ENCODE measurements at regions not wholly inside any gene's neighbourhood (a gene's known extent, or its start where the extent isn't known, plus 50 kb on each side); places are given as distances from the start of the nearest gene placed in this dataset.
"Not testable (repeated sequence)": the region's sequence is repeated elsewhere in the genome, so short reads cannot be mapped to it uniquely, and the experiment has no call there.

DNA sequence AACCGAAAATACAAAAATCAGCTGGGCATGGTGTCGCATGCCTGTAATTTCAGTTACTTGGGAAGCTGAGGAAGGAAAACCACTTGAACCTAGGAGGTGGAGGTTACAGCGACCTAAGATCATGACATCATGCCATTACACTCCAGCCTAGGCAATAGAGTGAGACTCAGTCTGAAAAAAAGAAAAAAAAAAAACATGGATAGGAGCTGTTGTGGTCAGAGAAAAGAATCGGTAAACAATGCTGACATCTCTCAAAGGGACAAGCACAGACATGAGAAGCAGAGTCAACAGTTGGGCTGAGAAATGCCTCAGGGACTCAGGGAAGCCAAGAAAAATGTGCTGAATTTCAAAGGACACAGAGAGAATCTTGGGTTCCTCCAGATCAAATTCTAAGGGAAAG, 236.9 kb upstream of the USP9Y start:
- DNase-seq = no peak

DNA sequence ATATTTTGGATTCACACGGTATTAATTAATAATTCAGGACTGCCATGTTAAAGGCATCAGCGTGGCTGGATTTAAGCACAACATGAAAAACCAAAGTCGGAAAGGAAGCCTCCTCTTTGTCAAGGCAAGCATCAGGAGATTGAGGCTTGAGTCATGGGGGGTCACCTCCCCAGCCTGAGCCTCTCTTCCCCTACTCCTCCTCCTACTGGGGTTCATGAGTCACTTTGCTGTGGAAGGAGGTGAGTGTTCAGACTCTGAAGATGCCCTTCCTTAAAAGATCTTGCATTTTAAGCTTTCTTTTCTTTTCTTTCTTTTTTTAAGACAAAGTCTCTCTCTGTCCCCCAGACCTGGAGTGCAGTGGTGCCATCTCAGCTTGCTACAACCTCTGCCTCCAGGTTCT, 235.3 kb upstream of the USP9Y start:
- no peak for DNase-seq

DNA sequence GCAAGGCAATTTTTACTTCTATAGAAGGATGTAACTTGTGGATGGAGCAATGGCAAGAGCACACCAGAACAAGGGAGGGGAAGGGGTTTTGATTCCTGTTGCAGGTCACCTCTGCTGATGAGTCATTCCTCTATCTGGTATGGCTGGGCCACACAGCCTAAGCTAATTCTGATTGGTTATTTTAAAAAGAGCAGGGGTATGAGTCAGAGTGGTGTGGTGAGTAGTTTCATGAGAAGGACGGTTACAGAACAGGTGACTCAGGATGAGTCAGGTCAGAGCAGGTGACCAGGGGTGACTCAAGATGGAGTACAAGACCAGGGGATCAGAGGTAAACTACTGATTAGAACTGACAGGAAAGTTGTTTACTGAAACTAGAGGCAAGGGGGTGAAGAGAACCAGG, 231.9 kb upstream of the USP9Y start:
- DNase-seq = no peak

DNA sequence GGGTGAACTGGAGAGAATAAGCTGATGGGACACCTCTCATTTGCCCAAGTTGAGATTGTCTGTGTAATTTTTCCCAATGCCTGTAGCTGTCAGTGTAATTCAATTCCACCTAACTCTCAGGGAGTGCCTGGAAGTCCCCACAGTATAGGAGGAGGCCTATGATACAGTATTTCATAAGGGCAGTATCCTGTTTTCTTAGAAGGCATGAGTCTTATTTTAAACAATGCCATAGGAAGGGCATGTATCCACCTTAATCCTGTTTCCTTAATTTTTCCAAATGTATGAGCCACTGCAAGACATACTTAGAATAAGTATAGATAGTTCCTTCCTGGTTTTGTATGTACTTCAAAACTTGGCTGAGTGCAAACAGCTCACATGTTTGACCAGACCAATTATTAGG, 226.6 kb upstream of the USP9Y start:
- DNase-seq = no peak

DNA sequence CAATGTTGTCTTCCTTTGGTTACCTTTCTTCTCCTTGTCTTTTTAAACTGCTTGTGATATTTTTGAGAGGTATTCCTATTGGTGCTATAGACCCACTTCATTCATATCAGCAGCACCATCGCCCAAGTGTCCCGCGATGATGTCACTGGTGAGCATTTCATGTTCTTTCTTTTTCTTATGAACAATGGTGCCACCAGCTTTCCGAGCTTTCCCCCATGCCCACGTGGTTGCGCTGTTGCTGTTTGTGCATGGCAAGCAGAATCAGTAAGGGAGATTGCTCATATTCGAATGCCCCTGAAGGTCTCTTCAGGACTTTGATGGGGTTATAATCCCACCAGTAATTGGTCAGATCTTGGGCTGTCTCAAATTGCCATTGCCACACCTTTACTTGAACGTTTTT, 221.6 kb upstream of the USP9Y start:
- no peak for DNase-seq

DNA sequence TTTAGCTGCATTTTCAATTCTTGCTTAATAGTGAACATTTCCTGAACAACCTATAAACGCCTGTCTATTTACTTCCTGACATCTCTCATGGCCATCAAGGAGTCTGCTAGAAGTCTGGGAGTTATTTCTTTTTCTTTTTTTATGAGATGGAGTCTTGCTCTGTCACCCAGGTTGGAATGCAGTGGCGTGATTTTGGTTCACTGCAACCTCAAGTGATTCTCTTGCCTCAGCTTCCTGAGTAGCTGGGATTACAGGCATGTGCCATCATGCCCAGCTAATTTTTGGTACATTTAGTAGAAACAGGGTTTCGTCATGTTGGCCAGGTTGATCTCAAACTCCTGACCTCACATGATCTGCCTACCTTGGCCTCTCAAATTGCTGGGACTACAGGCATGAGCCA, 217.6 kb upstream of the USP9Y start:
- DNase-seq = no peak

DNA sequence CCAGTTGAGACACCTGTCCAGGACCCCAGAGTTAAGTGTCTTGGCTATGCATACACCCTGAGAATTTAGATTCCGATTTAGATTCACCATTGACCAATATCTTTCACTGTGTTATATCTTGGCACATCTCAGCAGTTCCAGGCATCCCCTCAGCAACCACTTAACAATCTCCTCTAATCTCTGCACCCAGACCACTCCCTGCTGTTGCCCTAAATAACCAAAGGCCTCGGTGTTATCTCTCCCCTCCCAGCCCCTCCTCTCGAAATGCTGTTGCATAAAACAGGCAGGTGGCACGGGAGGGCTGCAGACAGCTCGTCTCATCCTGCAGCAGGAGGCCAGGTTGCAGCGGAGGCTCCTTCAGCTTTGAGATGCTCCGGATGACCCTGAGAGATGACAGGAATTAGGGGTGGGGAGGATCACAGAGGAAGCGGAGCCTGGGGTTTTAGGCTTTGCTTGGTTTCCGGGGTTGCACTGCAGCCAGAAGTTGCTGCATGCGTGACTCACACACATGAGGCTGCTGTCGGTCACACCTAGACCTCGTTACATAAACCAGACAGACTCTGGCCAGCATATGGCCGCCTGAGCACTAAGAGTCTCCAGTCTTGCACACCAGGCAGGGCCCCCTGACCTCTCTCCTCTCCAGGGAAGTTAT, 210.3 kb upstream of the USP9Y start:
- no peak for DNase-seq

DNA sequence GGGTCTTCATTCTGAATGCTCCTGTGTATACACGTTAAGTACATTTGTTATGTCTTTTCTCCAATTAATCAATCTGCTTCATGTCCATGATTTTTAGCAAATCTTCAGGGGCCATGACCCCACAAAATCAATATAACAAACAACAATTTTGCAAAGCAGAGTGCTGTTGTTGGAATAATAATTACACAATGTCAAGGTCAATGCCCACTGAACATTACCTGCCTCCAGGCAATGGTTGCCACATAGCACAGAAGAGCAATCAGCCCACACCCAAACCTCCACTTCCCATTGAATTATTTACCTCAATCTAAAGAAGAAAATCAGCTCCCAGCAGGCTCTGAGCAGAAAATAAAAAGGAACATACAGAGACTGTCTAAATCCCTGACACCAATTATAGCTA, 208.8 kb upstream of the USP9Y start:
- DNase-seq = no peak

DNA sequence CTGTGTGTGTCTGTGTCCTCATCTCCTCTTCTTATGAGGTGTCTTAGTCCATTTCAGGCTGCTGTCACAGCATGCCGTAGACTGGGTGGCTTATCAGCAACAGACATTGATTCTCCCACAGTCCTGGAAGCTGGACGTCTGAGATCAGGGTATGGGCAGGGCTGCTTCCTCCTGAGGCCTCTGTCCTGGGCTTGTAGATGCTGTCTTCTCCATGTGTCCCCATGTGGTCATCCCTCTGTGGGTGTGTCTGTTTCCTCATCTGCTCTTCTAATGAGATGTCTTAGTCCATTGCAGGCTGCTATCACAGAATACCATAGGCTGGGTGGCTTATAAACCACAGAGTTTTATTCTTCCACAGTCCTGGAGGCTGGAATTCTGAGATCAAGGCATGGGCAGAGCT, 205.0 kb upstream of the USP9Y start:
- DNase-seq = no peak

DNA sequence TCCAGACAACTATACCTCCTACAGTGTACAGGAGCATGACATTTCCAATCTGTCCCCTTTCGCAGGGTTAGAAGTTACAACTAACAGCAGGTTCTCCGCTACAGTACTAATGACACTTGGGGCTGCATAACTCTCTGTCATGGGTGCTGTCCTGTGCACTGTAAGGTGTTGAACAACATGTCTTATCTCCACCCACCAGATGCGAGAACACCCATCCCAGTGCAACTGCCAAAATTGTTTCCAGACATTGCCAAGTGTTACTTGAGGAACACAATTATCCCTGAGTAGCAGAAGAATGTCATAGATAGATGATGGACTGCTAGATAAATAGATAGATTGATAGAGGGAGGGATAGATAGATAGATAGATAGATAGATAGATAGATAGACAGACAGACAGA, 200.9 kb upstream of the USP9Y start:
- no peak for DNase-seq

DNA sequence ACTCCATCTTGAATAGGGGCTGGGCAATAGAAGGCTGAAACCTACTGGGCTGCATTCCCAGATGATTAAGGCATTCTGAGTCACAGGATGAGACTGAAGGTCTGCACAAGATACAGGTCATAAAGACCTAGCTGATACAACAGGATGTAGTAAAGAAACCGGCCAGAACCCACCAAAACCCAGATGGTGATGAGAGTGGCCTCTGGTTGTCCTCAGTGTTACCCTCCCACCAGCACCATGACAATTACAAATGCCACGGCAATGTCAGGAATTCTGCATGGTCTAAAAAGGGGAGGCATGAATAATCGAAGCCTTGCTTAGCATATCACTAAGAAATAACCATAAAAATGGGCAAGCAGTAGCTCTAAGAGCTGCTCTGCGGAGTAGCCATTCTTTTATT, 197.0 kb upstream of the USP9Y start:
- not testable (repeated sequence) for DNase-seq

DNA sequence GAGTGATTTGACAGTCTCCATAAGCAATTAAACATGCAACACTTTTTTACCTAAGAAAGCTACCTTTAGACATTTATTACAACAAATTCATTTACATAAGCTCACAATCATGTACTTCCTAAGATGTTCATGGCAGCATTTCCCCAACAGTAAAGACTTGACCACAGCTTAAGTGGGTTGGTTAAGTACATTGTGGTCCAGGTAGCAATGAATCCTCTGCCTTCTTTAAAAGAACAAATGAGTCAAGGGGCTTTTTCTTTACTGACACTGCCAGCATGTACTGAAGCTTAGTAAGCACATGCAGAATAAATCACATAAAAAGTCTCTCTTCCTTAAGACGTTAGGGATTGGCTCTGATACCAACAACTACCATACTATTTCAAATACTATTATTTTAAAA, 183.7 kb upstream of the USP9Y start:
- no peak for DNase-seq

DNA sequence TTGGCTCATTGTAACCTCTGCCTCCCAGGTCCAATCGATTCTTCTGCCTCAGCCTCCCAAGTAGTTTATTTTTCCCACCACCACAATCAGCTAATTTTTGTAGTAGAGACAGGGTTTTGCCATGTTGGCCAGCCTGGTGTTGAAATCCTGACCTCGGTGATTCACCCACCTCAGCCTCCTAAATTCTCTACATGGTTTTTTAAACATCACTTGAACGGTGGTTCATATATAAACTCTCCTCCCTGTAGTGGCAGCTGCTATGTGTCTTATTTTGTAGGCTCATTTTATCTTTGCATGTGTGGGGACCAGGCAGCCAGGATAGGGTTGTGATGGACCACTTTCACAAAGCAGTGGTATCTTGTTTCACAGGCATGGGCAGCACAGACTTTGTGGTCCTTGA, 175.8 kb upstream of the USP9Y start:
- no peak for DNase-seq

DNA sequence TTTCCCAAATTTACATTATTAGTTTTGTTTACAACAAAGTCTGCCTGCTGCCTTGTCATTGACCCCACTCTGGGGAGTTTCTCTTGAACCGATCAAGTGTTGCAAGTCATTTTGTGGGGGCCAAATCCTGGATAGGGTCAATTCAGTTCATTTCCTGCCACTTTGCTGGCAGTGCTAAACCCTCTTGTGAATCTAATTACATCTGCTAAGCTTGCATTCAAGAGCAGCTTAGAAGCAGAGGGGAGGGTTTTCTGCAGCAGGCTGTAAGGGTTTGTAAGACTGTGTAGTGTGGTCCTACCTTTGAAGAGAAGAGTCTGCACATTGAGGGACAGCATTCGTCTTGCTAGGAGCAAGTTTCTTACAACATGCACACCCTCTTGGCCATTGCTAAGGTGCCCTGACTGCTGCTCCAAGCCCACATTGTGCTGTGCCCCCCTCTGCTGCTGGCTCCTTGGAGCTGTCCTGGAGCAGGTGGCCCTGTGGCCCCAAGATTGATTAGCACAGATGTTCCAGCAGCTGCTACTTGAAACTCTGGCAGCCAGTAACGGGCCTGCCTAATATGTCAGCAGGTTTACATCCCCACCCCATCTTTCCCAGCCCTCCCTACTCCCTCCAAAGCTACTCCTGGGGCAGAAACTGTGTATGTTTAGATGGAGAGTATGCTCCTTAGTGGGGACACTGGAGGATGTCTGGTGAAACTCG, 174.5 kb upstream of the USP9Y start:
- no peak for DNase-seq

DNA sequence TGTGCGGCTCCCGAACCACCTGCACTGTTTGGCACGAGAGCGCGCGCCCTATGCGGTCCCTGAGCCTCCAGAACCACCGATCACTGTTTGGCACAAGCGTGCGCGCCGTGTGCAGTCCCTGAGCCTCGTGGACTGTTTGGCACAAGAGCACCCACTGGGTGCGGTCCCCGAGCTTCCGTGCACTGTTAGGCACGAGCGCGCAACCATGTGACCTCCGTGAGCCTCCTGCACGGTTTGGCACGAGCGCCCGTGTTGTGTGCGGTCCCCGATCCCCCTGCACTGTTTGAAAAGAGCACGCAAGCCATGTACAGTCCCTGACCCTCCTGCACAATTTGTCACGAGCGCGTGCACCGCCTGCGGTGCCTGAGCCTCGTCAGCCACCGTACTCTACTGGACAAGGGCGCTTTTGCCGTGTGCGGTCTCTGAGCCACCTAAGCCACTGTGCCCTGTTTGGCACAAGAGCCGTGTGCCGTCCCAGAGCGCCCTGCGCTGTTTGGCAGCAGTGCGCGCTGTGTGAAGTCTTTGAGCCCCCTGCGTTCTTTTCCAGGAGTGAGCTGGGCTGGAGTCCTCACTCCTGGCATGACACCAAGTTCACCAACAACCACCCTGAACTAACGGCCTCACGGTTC, 163.7 kb upstream of the USP9Y start:
- DNase-seq = no peak

DNA sequence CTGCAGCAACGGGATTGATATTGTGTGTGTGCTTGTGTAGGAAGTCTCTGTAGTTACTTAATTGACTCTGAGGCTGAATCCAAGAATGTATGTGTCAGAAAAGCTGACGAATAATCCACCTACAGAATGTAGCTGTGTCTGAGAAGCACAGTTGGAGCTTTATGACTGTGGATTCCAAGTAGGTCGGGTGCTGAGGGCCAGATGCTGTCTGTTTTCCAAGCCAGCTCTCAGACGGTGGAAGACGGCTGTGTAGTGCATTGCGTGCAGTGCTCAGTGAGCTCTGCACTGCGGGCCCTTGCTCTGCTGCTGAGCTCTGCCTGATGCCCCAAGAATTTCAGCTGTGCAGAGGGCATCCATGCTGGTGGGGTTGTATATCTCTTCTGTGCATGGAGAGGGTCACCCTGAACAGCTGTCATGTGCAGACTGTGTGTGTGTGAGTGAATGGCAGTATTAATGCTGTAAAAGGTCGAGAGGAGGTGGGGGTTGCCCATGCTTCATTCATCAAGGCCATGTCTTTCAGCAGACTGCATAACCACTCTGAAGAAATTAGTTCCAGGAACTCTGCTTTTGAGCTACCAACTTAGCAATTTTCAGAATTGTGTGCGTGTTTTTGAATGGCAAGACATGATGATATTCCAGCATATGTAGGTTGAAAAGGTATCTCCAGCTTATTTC, 154.1 kb upstream of the USP9Y start:
- no peak for DNase-seq

DNA sequence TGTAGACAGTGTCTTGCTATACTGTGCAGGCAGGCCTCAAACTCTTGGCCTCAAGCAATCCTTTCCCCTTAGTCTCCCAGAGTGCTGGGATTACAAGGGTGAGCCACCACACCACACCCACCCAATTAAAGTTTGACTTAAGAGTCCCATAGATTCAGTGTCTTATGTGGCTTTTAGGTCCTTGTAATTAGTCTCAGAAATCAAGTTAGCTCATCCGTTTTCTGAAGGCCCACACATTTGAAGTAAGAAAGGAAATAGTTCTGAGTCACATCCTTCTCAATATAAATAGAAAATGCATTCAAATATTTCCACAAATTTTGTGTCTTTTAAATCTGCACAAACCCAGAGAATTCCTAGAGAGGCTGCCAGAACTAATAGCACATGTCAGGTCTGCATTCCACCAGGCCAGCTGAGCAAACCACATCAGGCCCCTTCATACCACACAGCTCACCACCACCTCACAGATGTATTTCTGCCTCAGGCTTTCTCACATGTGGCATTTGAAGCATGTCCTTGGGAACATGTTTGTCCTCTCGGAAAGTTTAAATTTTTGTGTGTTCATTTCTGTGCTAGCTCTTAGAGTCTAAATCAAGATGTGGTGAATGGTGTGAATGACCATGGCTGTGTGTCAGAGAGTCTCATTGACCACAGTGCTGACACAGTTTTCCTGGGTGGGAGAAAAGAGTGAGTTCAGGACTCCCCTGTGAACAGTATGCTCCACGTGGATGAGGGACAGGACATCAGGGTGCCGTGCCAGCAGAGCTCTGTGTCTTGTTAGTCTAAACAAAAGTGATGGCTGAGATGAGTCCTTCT, 148.4 kb upstream of the USP9Y start:
- no peak for DNase-seq

DNA sequence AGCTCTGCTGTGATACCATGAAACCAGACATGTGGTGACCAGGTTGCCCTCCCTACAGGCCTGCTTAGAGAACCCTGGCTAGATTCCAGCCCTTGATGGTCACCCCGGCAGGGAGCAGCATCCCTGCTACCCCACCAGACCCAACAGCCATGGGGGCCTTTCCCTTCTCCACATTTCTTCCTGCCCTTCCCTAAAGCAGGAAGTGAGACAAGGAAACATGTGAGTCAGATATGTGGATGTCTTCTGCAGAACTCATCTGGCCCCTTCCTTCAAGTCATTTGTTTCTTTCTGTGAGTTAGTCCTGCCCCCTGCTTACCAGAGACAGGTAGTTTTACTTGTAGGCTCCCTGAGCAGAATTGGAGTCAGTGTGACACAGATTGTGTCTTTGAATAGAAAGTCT, 147.1 kb upstream of the USP9Y start:
- DNase-seq = no peak

DNA sequence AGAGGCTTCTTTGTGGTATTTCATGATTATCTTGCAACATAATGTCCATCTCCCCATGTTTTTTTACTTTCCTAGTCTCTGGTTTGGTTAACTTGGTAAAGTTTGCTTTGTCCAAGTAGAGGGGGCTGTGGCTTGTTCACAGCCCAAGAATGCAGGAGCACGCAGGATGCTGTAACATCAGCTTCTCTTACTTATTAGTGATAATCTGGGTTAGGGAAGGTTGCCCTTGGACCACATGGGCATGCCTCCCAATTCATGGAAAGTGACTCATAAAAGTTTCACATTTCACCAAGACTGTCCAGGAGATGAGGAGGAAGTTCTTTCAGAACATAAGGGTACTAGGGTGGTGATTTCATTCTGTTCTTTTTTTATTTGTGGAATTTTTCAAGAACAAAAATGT, 146.0 kb upstream of the USP9Y start:
- no peak for DNase-seq

DNA sequence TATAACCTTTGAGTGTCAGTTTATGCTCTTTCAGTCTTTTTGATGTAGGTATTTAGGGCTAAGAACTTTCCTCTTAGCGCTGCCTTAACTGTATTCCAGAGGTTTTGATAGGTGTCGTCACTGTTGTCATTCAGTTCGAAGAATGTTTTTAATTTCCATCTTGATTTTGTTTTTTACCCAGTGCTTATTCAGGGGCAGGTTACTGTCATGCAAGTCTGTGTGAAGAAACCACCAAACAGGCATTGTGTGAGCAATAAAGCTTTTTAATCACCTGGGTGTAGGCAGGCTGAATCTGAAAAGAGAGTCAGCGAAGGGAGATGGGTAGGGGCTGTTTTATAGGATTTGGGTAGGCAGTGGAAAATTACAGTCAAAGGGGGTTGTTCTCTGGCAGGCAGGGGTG, 142.0 kb upstream of the USP9Y start:
- DNase-seq = no peak

DNA sequence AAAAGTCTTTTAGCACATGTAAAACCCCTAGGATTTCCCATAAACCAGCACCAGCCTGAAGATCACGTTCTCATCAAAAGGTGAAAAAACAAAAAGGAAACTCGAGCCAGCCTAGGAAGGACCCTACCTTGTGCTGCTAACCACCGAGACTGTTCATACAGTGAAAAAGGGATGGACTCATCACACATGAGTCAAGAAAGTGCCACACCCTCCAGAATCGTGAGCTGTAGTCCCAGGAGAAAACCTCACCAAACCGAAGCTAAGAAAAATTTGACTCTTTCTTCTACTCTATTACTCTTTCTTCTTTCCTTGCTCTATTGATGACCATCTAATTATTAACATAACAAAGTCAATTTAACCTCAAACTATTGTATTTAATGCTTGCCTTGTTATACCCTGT, 124.8 kb upstream of the USP9Y start:
- DNase-seq = no peak

DNA sequence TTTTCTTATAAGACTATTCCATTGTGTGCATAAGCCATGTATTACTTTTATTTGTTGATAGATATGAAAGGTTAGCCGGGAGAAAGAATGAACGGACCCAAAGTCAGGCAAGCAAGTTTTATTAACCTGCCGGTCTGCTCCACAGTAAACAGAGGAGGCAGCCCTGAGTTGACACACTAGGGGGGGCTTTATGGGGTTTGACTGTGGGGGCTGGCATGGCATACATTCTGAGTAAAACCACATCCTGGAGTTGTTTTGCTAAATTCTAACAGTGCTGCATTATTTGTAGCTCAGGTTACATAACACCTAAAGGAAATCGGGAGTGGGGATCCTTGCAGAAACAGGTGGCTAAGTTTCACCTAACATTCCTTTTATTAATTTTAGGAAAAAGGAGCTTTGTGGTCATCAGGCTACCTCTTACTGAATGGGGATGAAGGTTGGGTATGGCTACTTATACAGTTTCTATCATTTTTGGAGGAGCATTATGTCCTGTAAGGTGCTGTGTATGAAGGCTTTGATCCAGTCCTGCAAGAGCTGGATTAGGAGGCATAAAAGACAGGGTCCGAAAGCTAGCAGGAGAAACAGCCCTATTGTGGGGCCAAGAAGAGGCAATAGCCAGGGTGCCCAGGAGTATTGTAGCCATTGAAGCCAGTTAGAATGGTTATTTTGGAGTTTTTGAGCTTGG, 107.4 kb upstream of the USP9Y start:
- DNase-seq = no peak

DNA sequence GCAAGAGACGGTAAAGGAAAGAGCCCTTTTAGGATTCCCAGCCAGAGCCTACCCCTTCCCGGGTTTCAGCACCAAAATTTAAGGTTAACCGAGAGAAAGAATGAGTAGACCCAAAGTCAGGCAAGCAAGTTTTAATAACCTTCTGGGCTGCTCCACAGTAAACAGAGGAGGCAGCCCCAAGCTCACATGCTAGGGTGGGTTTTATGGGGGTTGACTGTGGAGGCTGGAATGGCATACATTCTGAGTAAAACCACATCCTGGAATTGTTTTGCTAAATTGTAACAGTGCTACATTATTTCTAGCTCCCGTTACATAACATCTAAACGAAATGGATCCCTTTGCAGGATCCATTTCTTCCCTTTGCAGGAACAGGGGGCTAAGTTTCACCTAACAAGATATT, 102.2 kb upstream of the USP9Y start:
- DNase-seq = no peak

Measured in NCI-H446 (cell line).